GM23338 (cell line): ENCODE measurements at regions not wholly inside any gene's neighbourhood (a gene's known extent, or its start where the extent isn't known, plus 50 kb on each side); places are given as distances from the start of the nearest gene placed in this dataset.

Experiments used
- ATAC-seq: fragments of 200-7000 bp; cut with Tn5 transposase; 3 replicates; pipeline ENCODE4 v1.9.1; 2020
- DNase-seq: peaks from one replicate; pipeline ENCODE4 v3.0.0-alpha.2; 2015; ENCODE audit warnings: low spot score
- H2AFZ ChIP-seq: fragments of 200-600 bp; sonication (generic); 2 replicates; pipeline ENCODE4 v1.8.0; 2016; ENCODE audit warnings: antibody characterized with exemption, mild to moderate bottlenecking, moderate library complexity
- H3F3A ChIP-seq: fragments of 200-600 bp; sonication (generic); replicated peaks from 2 replicates; pipeline ENCODE4 v1.8.0; 2017; ENCODE audit warnings: antibody characterized with exemption, mixed run types, low read depth
- H3K27ac ChIP-seq: fragments of 200-600 bp; sonication (generic); 2 replicates; pipeline ENCODE4 v1.6.1; 2016; ENCODE audit warnings: low read depth
- H3K27me3 ChIP-seq: fragments of 200-600 bp; sonication (generic); 2 replicates; pipeline ENCODE4 v1.8.0; 2016; ENCODE audit warnings: mild to moderate bottlenecking, mixed run types, moderate library complexity; ENCODE audit not compliant: insufficient read depth
- H3K36me3 ChIP-seq: fragments of 200-600 bp; sonication (generic); 2 replicates; pipeline ENCODE4 v1.8.0; 2016; ENCODE audit warnings: mild to moderate bottlenecking; ENCODE audit not compliant: insufficient read depth
- H3K4me1 ChIP-seq: fragments of 200-600 bp; sonication (generic); 2 replicates; pipeline ENCODE4 v1.8.0; 2016; ENCODE audit warnings: mild to moderate bottlenecking, moderate library complexity; ENCODE audit not compliant: insufficient read depth
- H3K4me2 ChIP-seq: fragments of 200-600 bp; sonication (generic); 2 replicates; pipeline ENCODE4 v1.7.1; 2017; ENCODE audit warnings: mixed run types
- H3K4me3 ChIP-seq: fragments of 200-600 bp; sonication (generic); 2 replicates; pipeline ENCODE4 v1.6.1; 2016; ENCODE audit warnings: mixed run types
- H3K79me2 ChIP-seq: fragments of 200-600 bp; sonication (generic); replicated peaks from 2 replicates; pipeline ENCODE4 v1.8.0; 2017; ENCODE audit warnings: mild to moderate bottlenecking; ENCODE audit not compliant: insufficient read depth
- H3K9me2 ChIP-seq: fragments of 200-600 bp; sonication (generic); 2 replicates; pipeline ENCODE4 v1.8.0; 2017; ENCODE audit not compliant: insufficient read depth
- H4K20me1 ChIP-seq: fragments of 200-600 bp; sonication (generic); replicated peaks from 2 replicates; pipeline ENCODE4 v1.8.0; 2017; ENCODE audit warnings: mild to moderate bottlenecking; ENCODE audit not compliant: insufficient read depth
- H3K27ac Mint-ChIP-seq: 2 replicates; pipeline ENCODE4 v1.8.0; 2020; ENCODE audit warnings: inconsistent platforms, mild to moderate bottlenecking, moderate library complexity, mixed read lengths
- H3K27me3 Mint-ChIP-seq: 3 replicates; pipeline ENCODE4 v1.8.0; 2022; ENCODE audit warnings: low read depth, mild to moderate bottlenecking, moderate library complexity, mixed read lengths, inconsistent platforms; ENCODE audit not compliant: insufficient read depth, poor library complexity
- H3K36me3 Mint-ChIP-seq: 3 replicates; pipeline ENCODE4 v1.8.0; 2021; ENCODE audit warnings: low read depth, mild to moderate bottlenecking, inconsistent platforms, moderate library complexity, mixed read lengths
- H3K4me1 Mint-ChIP-seq: 3 replicates; pipeline ENCODE4 v1.8.0; 2020; ENCODE audit warnings: mild to moderate bottlenecking, inconsistent platforms, mixed read lengths
- H3K4me3 Mint-ChIP-seq: 3 replicates; pipeline ENCODE4 v1.8.0; 2021; ENCODE audit warnings: moderate library complexity, mild to moderate bottlenecking, inconsistent platforms, mixed read lengths
- H3K9me3 Mint-ChIP-seq: 3 replicates; pipeline ENCODE4 v1.8.0; 2020; ENCODE audit warnings: moderate library complexity, mild to moderate bottlenecking, inconsistent platforms, mixed read lengths
- CREB1 ChIP-seq: fragments of 250-450 bp; sonication (Bioruptor Pico); IDR thresholded peaks from 2 replicates; pipeline ENCODE4 v1.5.0; 2020; ENCODE audit warnings: low read depth, mild to moderate bottlenecking, moderate library complexity
- EZH2 ChIP-seq: fragments of 200-600 bp; sonication (generic); IDR thresholded peaks from one replicate; pipeline ENCODE4 v1.8.0; 2017; ENCODE audit warnings: antibody characterized with exemption, mild to moderate bottlenecking, low read depth; ENCODE audit not compliant: unreplicated experiment
- EZH2phosphoT487 ChIP-seq: fragments of 200-600 bp; sonication (generic); IDR thresholded peaks from one replicate; pipeline ENCODE4 v1.8.1; 2018; ENCODE audit warnings: antibody characterized with exemption; ENCODE audit not compliant: unreplicated experiment
- JUNB ChIP-seq: IDR thresholded peaks from one replicate; pipeline ENCODE4 v1.6.1; 2016; ENCODE audit warnings: antibody characterized with exemption; ENCODE audit not compliant: unreplicated experiment
- NANOG ChIP-seq: IDR thresholded peaks from 2 replicates; pipeline ENCODE4 v1.6.1; 2016; ENCODE audit warnings: antibody characterized with exemption, borderline replicate concordance
- POLR2AphosphoS5 ChIP-seq: IDR thresholded peaks from 2 replicates; pipeline ENCODE4 v1.6.1; 2016; ENCODE audit warnings: antibody characterized with exemption, low read depth
- REST ChIP-seq: IDR thresholded peaks from one replicate; pipeline ENCODE4 v1.6.1; 2018; ENCODE audit warnings: antibody characterized with exemption; ENCODE audit not compliant: unreplicated experiment
- STAT1 ChIP-seq: IDR thresholded peaks from one replicate; pipeline ENCODE4 v1.6.1; 2016; ENCODE audit warnings: antibody characterized with exemption; ENCODE audit not compliant: unreplicated experiment
- ZNF331 ChIP-seq: fragments of 250-450 bp; sonication (Bioruptor Pico); IDR thresholded peaks from 2 replicates; pipeline ENCODE4 v1.5.0; 2020; ENCODE audit warnings: low read depth, mild to moderate bottlenecking, moderate library complexity
- ZNF462 ChIP-seq: fragments of 250-450 bp; sonication (Bioruptor Pico); IDR thresholded peaks from 2 replicates; pipeline ENCODE4 v1.5.0; 2020; ENCODE audit warnings: mild to moderate bottlenecking, moderate library complexity
- TF ChIP-seq, protein P1 (sequence below): IDR thresholded peaks from 2 replicates; pipeline ENCODE4 v1.6.1; 2016; ENCODE audit warnings: antibody characterized with exemption

- TF ChIP-seq REST (no peak), EZH2phosphoT487 (no peak), POLR2AphosphoS5 (no peak), NANOG (no peak), EZH2 (no peak)
Measured at GRCh38 chr6:23267651-23268050, 698.3 kb downstream of the HDGFL1 start (continued).

GRCh38 chr6:23268348-23268747 lies 699.0 kb downstream of the HDGFL1 start:
- Histone ChIP-seq H3K27me3 (no peaks in the 10 kb centered on the region), H3K79me2 (no peaks in the 10 kb centered on the region), H3K9me2 (no peaks in the 10 kb centered on the region), H3K27ac (no peak overlapping the region), H3K4me2 (no peak overlapping the region), H3K36me3 (no peaks in the 10 kb centered on the region), H3K4me1 (no peaks in the 10 kb centered on the region), H4K20me1 (no peaks in the 10 kb centered on the region), H2AFZ (no peak overlapping the region), H3F3A (no peaks in the 10 kb centered on the region), H3K4me3 (no peak overlapping the region)
- no peaks in the 10 kb centered on the region for H3K27me3 Mint-ChIP-seq
- ATAC-seq = no peak
- H3K4me1 Mint-ChIP-seq = no peaks in the 10 kb centered on the region
- H3K36me3 Mint-ChIP-seq = no peaks in the 10 kb centered on the region
- H3K4me3 Mint-ChIP-seq = no peak overlapping the region
- H3K27ac Mint-ChIP-seq = no peak overlapping the region
- peaks cover 4% of the 10 kb centered on the region; the same call in 1 of the 3 replicates for H3K9me3 Mint-ChIP-seq
- DNase-seq = no peak
- no peak for TF ChIP-seq ZNF462
- no peak for TF ChIP-seq STAT1
- TF ChIP-seq NANOG = no peak
- TF ChIP-seq, protein P1, sequence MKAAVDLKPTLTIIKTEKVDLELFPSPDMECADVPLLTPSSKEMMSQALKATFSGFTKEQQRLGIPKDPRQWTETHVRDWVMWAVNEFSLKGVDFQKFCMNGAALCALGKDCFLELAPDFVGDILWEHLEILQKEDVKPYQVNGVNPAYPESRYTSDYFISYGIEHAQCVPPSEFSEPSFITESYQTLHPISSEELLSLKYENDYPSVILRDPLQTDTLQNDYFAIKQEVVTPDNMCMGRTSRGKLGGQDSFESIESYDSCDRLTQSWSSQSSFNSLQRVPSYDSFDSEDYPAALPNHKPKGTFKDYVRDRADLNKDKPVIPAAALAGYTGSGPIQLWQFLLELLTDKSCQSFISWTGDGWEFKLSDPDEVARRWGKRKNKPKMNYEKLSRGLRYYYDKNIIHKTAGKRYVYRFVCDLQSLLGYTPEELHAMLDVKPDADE = no peak
- no peak for TF ChIP-seq REST
- no peak for TF ChIP-seq ZNF331 (CRISPR knock-in tag)
- no peak for TF ChIP-seq EZH2
- TF ChIP-seq POLR2AphosphoS5 = no peak
- TF ChIP-seq JUNB = no peak
- no peak for TF ChIP-seq CREB1 (CRISPR knock-in tag)
